Renal cortical epithelial cell (primary cell): ENCODE measurements at regions not wholly inside any gene's neighbourhood (a gene's known extent, or its start where the extent isn't known, plus 50 kb on each side); places are given as distances from the start of the nearest gene placed in this dataset.
"Not testable (repeated sequence)": the region's sequence is repeated elsewhere in the genome, so short reads cannot be mapped to it uniquely, and the experiment has no call there.

Source experiments
- DNase-seq: peaks from one replicate; pipeline ENCODE4 v3.0.0-alpha.2; 2011; ENCODE audit warnings: low read depth

GRCh38 chr3:84679211-84679610 lies 279.6 kb upstream of the CADM2 start:
- DNase-seq = no peak

GRCh38 chr3:84680700-84681099 lies 278.1 kb upstream of the CADM2 start:
- DNase-seq = no peak

GRCh38 chr3:84683493-84683892 lies 275.3 kb upstream of the CADM2 start:
- no peak for DNase-seq

- DNase-seq = no peak
Observed at GRCh38 chr3:84685467-84685866, 273.3 kb upstream of the CADM2 start.

GRCh38 chr3:84692261-84692660 lies 266.5 kb upstream of the CADM2 start:
- no peak for DNase-seq

GRCh38 chr3:84710288-84710687 lies 248.5 kb upstream of the CADM2 start:
- DNase-seq = not testable (repeated sequence)

GRCh38 chr3:84717894-84718293 lies 240.9 kb upstream of the CADM2 start:
- no peak for DNase-seq

GRCh38 chr3:84724877-84725276 lies 233.9 kb upstream of the CADM2 start:
- DNase-seq = peak; percentile 4

- DNase-seq = no peak
Observed at GRCh38 chr3:84727616-84728015, 231.2 kb upstream of the CADM2 start.

- not testable (repeated sequence) for DNase-seq
Observed at GRCh38 chr3:84734731-84735130, 224.1 kb upstream of the CADM2 start.

- DNase-seq = no peak
Observed at GRCh38 chr3:84738086-84738485, 220.7 kb upstream of the CADM2 start.

GRCh38 chr3:84742915-84743425 lies 215.8 kb upstream of the CADM2 start:
- no peak for DNase-seq

- DNase-seq = no peak
Observed at GRCh38 chr3:84744130-84744529, 214.7 kb upstream of the CADM2 start.

- no peak for DNase-seq
Observed at GRCh38 chr3:84755860-84756259, 202.9 kb upstream of the CADM2 start.

GRCh38 chr3:84759361-84759760 lies 199.4 kb upstream of the CADM2 start:
- DNase-seq = no peak

- DNase-seq = no peak
Observed at GRCh38 chr3:84772841-84773240, 185.9 kb upstream of the CADM2 start.

- DNase-seq = no peak
Observed at GRCh38 chr3:84783281-84783680, 175.5 kb upstream of the CADM2 start.

- DNase-seq = no peak
Observed at GRCh38 chr3:84789961-84790360, 168.8 kb upstream of the CADM2 start.

- DNase-seq = no peak
Observed at GRCh38 chr3:84806958-84807357, 151.8 kb upstream of the CADM2 start.

GRCh38 chr3:84820126-84820525 lies 138.7 kb upstream of the CADM2 start:
- DNase-seq = no peak

GRCh38 chr3:84820906-84821305 lies 137.9 kb upstream of the CADM2 start:
- DNase-seq = no peak

GRCh38 chr3:84825817-84826216 lies 133.0 kb upstream of the CADM2 start:
- DNase-seq = no peak

GRCh38 chr3:84830476-84830875 lies 128.3 kb upstream of the CADM2 start:
- no peak for DNase-seq

GRCh38 chr3:84835366-84835765 lies 123.4 kb upstream of the CADM2 start:
- DNase-seq = no peak

GRCh38 chr3:84836961-84837360 lies 121.8 kb upstream of the CADM2 start:
- DNase-seq = no peak
